Mesenchymal stem cell (in vitro differentiated cells and primary cell): ENCODE measurements at regions not wholly inside any gene's neighbourhood (a gene's known extent, or its start where the extent isn't known, plus 50 kb on each side); places are given as distances from the start of the nearest gene placed in this dataset.

Experiments used
- DNase-seq: peaks from one replicate; pipeline ENCODE4 v3.0.0-alpha.2; 2013
- H2AFZ ChIP-seq: one replicate; pipeline ENCODE4 v1.6.1; 2013; ENCODE audit warnings: low read depth, mild to moderate bottlenecking, control low read depth, inconsistent platforms, low read length, moderate library complexity
- H2AK5ac ChIP-seq: 2 replicates; pipeline ENCODE4 v1.6.1; 2013; ENCODE audit warnings: low read length, moderate library complexity, mild to moderate bottlenecking, inconsistent platforms; ENCODE audit not compliant: severe bottlenecking
- H2BK120ac ChIP-seq: one replicate; pipeline ENCODE4 v1.6.1; 2013; ENCODE audit warnings: low read depth, mild to moderate bottlenecking, inconsistent platforms, low read length, moderate library complexity
- H2BK12ac ChIP-seq, 2 experiments: one replicate each; pipeline ENCODE4 v1.6.1; 2013; ENCODE audit warnings: inconsistent platforms in 2 of 2, low read length in 2 of 2, mild to moderate bottlenecking in 2 of 2, moderate library complexity in 2 of 2, control low read depth in 1 of 2
- H2BK15ac ChIP-seq: one replicate; pipeline ENCODE4 v1.6.1; 2013; ENCODE audit warnings: mild to moderate bottlenecking, low read depth, inconsistent platforms; ENCODE audit not compliant: poor library complexity, severe bottlenecking
- H2BK5ac ChIP-seq: 2 replicates; pipeline ENCODE4 v1.6.1; 2013; ENCODE audit warnings: low read depth, mild to moderate bottlenecking, low read length, control low read depth, inconsistent platforms; ENCODE audit not compliant: poor library complexity, severe bottlenecking
- H3K14ac ChIP-seq, 2 experiments: one replicate each; pipeline ENCODE4 v1.6.1; 2013; ENCODE audit warnings: inconsistent platforms in 2 of 2, low read length in 2 of 2, control low read depth in 1 of 2, mild to moderate bottlenecking in 1 of 2, moderate library complexity in 1 of 2
- H3K18ac ChIP-seq, 2 experiments: one replicate each; pipeline ENCODE4 v1.6.1; 2013; ENCODE audit warnings: inconsistent platforms in 2 of 2, low read length in 2 of 2, control low read depth in 1 of 2, low read depth in 1 of 2, mild to moderate bottlenecking in 1 of 2
- H3K23ac ChIP-seq, 2 experiments: one replicate each; pipeline ENCODE4 v1.6.1; 2013; ENCODE audit warnings: inconsistent platforms in 2 of 2, low read length in 2 of 2, mild to moderate bottlenecking in 2 of 2, moderate library complexity in 2 of 2, control low read depth in 1 of 2
- H3K27ac ChIP-seq: 2 replicates; pipeline ENCODE4 v1.5.1; 2013; ENCODE audit warnings: mild to moderate bottlenecking, moderate library complexity, low read length, control low read depth, inconsistent platforms; ENCODE audit not compliant: poor library complexity, severe bottlenecking
- H3K27me3 ChIP-seq, 2 experiments: 2 replicates each; pipeline versions ENCODE4 v1.6.1 to v1.7.0; 2013; ENCODE audit warnings: low read length in 2 of 2, mild to moderate bottlenecking in 2 of 2, moderate library complexity in 2 of 2, control low read depth in 1 of 2, inconsistent platforms in 1 of 2; ENCODE audit not compliant: control insufficient read depth in 1 of 2, insufficient read depth in 1 of 2
- H3K36me3 ChIP-seq, 2 experiments: 2 replicates each; pipeline versions ENCODE4 v1.6.1 to v1.7.0; 2013; ENCODE audit warnings: low read length in 2 of 2, control low read depth in 1 of 2, inconsistent platforms in 1 of 2, low read depth in 1 of 2, mild to moderate bottlenecking in 1 of 2; ENCODE audit not compliant: insufficient read depth in 2 of 2, control insufficient read depth in 1 of 2
- H3K4ac ChIP-seq, 2 experiments: one replicate each; pipeline ENCODE4 v1.6.1; 2013; ENCODE audit warnings: inconsistent platforms in 2 of 2, low read length in 2 of 2, mild to moderate bottlenecking in 2 of 2, moderate library complexity in 2 of 2, control low read depth in 1 of 2, low read depth in 1 of 2
- H3K4me1 ChIP-seq: 2 replicates; pipeline ENCODE4 v1.6.1; 2013; ENCODE audit warnings: low read depth, low read length, control low read depth; ENCODE audit not compliant: control insufficient read depth, insufficient read depth
- H3K4me2 ChIP-seq: 2 replicates; pipeline ENCODE4 v1.6.1; 2013; ENCODE audit warnings: low read length, mild to moderate bottlenecking, inconsistent platforms; ENCODE audit not compliant: poor library complexity, severe bottlenecking
- H3K4me3 ChIP-seq, 2 experiments: 2 replicates each; pipeline versions ENCODE4 v1.5.1 to v1.7.0; 2013; ENCODE audit warnings: low read length in 2 of 2, mild to moderate bottlenecking in 2 of 2, control low read depth in 1 of 2, low read depth in 1 of 2; ENCODE audit not compliant: insufficient read depth in 1 of 2
- H3K79me1 ChIP-seq: replicated peaks from 2 replicates; pipeline ENCODE4 v1.6.1; 2013; ENCODE audit warnings: mild to moderate bottlenecking, control low read depth, low read length, inconsistent platforms; ENCODE audit not compliant: poor library complexity, severe bottlenecking
- H3K9ac ChIP-seq: 2 replicates; pipeline ENCODE4 v1.7.0; 2013; ENCODE audit warnings: mild to moderate bottlenecking, low read length, moderate library complexity
- H3K9me3 ChIP-seq: 2 replicates; pipeline ENCODE4 v1.7.0; 2013; ENCODE audit warnings: mild to moderate bottlenecking, low read length; ENCODE audit not compliant: control insufficient read depth
- H4K8ac ChIP-seq: one replicate; pipeline ENCODE4 v1.6.1; 2013; ENCODE audit warnings: inconsistent platforms, mild to moderate bottlenecking, low read length, moderate library complexity
- H4K91ac ChIP-seq: one replicate; pipeline ENCODE4 v1.6.1; 2013; ENCODE audit warnings: mild to moderate bottlenecking, low read length, inconsistent platforms
- WGBS: methylation state at CpG from one replicate; pipeline ENCODE4 v1.1.7; 2013; ENCODE audit warnings: mixed read lengths; 5-methylcytosine and 5-hydroxymethylcytosine counted together

- Histone ChIP-seq H2BK12ac (no peak overlapping the region), H3K36me3 (no peaks in the 10 kb centered on the region), H3K4me1 (no peaks in the 10 kb centered on the region), H2AFZ (no peak overlapping the region), H3K4me2 (no peak overlapping the region), H3K9me3 (peaks cover 7% of the 10 kb centered on the region), H2AK5ac (no peak overlapping the region), H2BK120ac (no peak overlapping the region), H3K79me1 (no peaks in the 10 kb centered on the region), H3K4me3 (no peak overlapping the region), H2BK15ac (no peak overlapping the region), H2BK5ac (no peak overlapping the region), H3K27me3 (peaks cover 0 to 39% of the 10 kb centered on the region in 2 experiments), H4K91ac (no peak overlapping the region), H3K14ac (no peak overlapping the region), H3K4ac (peak overlapping the region in 1 of 2 experiments; percentile 15), H3K27ac (no peak overlapping the region), H3K23ac (no peak overlapping the region), H3K9ac (no peak overlapping the region), H3K18ac (no peak overlapping the region), H4K8ac (no peak overlapping the region)
- DNase-seq = no peak
- WGBS = 84% methylated on average over 4 of the region's 6 CpGs
Measured at GRCh38 chr16:86104537-86105048, 205.6 kb downstream of the IRF8 start.

DNA sequence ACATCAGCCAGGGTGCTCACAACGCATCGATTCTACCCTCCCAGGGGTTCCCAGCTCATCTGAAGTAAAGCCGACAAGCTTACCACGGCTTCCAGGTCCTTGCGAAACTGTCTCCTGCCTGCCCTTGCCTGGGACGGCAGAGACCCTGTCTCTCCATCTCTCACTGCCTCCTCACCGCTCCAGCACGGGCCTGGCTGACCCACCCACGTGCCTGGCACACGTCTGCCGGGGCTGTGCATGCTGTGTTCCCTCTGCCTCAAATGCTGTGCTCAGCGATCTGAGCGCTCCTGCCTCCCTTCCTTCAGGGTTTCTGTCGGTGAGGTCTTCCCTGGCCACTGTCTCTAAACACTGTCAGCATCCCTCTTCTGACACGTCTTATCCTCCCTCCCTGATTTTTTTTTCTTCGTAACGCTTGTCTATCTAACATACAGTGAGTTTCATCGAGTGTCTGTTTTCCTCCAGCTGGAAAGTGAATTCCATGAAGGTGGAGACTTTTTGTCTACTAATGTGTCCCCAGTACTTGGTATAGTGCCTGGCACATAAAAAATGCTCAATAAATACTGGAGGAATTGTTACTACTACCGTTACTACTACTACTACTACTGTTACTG, 208.4 kb downstream of the IRF8 start:
- no peak overlapping the region for H4K8ac ChIP-seq
- no peak overlapping the region for H3K23ac ChIP-seq
- peak overlapping the region; percentile 47 for H4K91ac ChIP-seq
- no peak overlapping the region for H2BK5ac ChIP-seq
- no peak overlapping the region for H3K9ac ChIP-seq
- no peak overlapping the region for H2BK120ac ChIP-seq
- H3K27ac ChIP-seq = no peak overlapping the region
- H3K18ac ChIP-seq = no peak overlapping the region
- 79% methylated on average over 15 of the region's 19 CpGs for WGBS
- no peak overlapping the region for H2BK12ac ChIP-seq
- DNase-seq = no peak
- no peak overlapping the region for H3K4me3 ChIP-seq
- no peak overlapping the region for H3K14ac ChIP-seq
- no peak overlapping the region for H2BK15ac ChIP-seq
- peaks cover 7% of the 10 kb centered on the region for H3K9me3 ChIP-seq
- H3K27me3 ChIP-seq = peaks cover 0 to 30% of the 10 kb centered on the region in 2 experiments
- H3K4ac ChIP-seq = no peak overlapping the region
- H3K4me1 ChIP-seq = no peaks in the 10 kb centered on the region
- no peak overlapping the region for H2AK5ac ChIP-seq
- no peaks in the 10 kb centered on the region for H3K79me1 ChIP-seq
- no peak overlapping the region for H3K4me2 ChIP-seq
- no peak overlapping the region for H2AFZ ChIP-seq
- no peaks in the 10 kb centered on the region for H3K36me3 ChIP-seq

DNA sequence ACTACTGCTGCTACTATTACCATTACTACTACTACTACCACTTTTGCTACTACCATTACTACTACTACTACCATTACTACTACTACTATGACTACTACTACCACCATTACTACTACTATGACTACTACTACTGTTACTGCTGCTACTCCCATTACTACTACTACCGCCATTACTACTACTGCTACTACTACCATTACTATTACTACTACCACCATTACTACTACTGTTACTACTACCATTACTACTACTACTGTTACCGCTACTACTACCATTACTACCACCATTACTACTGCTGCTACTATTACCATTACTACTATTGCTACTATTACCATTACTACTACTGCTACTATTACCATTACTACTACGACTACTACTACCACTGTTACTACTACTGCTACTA, 209.1 kb downstream of the IRF8 start:
- Histone ChIP-seq H3K14ac (no peak overlapping the region), H4K91ac (no peak overlapping the region), H3K36me3 (no peaks in the 10 kb centered on the region), H3K9ac (no peak overlapping the region), H4K8ac (no peak overlapping the region), H2AK5ac (no peak overlapping the region), H3K4me1 (no peaks in the 10 kb centered on the region), H3K4me3 (no peak overlapping the region), H3K27me3 (peaks cover 0 to 33% of the 10 kb centered on the region in 2 experiments), H3K4ac (no peak overlapping the region), H3K9me3 (peaks cover 7% of the 10 kb centered on the region), H3K18ac (no peak overlapping the region), H3K79me1 (no peaks in the 10 kb centered on the region), H2BK120ac (no peak overlapping the region), H2AFZ (no peak overlapping the region), H3K27ac (no peak overlapping the region), H2BK5ac (no peak overlapping the region), H3K23ac (no peak overlapping the region), H2BK15ac (no peak overlapping the region), H2BK12ac (no peak overlapping the region), H3K4me2 (no peak overlapping the region)
- WGBS = 96% methylated on average over 3 of the region's 3 CpGs
- no peak for DNase-seq

DNA sequence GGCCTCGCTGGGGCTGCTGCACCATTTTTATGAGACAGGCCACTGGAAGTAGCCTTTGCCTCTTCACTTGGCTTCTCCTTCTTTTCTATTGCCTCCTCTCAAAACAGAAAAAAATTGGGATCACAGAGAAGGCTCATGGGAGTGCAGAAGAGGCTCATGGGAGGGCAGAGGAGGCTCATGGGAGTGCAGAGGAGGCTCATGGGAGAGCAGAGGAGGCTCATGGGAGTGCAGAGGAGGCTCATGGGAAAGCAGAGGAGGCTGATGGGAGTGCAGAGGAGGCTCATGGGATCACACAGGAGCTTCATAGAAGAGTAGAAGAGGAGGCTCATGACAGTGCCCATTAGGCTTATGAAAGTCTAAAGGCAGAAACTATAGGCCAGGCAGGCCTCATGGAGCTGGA, 211.2 kb downstream of the IRF8 start:
- Histone ChIP-seq H3K27ac (no peak overlapping the region), H2AFZ (no peak overlapping the region), H4K91ac (no peak overlapping the region), H2BK12ac (no peak overlapping the region), H3K18ac (no peak overlapping the region), H2BK15ac (no peak overlapping the region), H2BK120ac (no peak overlapping the region), H3K14ac (peak overlapping the region in 1 of 2 experiments; percentile 57), H3K4me3 (no peak overlapping the region), H3K36me3 (no peaks in the 10 kb centered on the region), H3K79me1 (no peaks in the 10 kb centered on the region), H3K27me3 (peaks cover 0 to 41% of the 10 kb centered on the region in 2 experiments), H4K8ac (no peak overlapping the region), H3K4ac (no peak overlapping the region), H3K4me2 (no peak overlapping the region), H3K4me1 (no peaks in the 10 kb centered on the region), H3K23ac (no peak overlapping the region), H3K9me3 (peaks cover 7% of the 10 kb centered on the region), H2AK5ac (no peak overlapping the region), H3K9ac (no peak overlapping the region), H2BK5ac (no peak overlapping the region)
- 38% methylated on average over 1 of the region's 1 CpG for WGBS
- no peak for DNase-seq
